ENCODE measurements at regions not wholly inside any gene's neighbourhood (a gene's known extent, or its start where the extent isn't known, plus 50 kb on each side); places are given as distances from the start of the nearest gene placed in this dataset.

DNA sequence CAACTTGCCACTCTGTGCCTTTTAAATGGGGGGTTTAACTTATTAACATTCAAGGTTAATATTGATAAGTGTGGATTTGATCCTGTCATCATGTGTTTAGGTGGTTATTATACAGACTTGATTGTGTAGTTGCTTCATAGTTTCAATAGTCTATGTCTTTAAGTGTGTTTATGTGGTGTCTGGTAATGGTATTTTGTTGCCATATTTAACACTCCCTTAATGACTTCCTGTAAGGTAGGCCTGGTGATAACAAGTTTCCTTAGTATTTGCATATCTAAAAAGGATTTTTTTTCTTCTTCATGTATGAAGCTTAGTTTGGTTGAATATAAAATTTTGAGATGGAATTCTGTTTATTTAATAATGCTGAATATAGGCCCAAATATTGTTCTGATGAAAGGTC lies 506.0 kb upstream of the ZNF462 start:
- TF ChIP-seq POLR2A (IDR thresholded peaks at IDR 0.05; ENCODE audit: extremely low read depth, insufficient read length) = no peak
- TF ChIP-seq, protein P1, sequence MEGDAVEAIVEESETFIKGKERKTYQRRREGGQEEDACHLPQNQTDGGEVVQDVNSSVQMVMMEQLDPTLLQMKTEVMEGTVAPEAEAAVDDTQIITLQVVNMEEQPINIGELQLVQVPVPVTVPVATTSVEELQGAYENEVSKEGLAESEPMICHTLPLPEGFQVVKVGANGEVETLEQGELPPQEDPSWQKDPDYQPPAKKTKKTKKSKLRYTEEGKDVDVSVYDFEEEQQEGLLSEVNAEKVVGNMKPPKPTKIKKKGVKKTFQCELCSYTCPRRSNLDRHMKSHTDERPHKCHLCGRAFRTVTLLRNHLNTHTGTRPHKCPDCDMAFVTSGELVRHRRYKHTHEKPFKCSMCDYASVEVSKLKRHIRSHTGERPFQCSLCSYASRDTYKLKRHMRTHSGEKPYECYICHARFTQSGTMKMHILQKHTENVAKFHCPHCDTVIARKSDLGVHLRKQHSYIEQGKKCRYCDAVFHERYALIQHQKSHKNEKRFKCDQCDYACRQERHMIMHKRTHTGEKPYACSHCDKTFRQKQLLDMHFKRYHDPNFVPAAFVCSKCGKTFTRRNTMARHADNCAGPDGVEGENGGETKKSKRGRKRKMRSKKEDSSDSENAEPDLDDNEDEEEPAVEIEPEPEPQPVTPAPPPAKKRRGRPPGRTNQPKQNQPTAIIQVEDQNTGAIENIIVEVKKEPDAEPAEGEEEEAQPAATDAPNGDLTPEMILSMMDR (IDR thresholded peaks at IDR 0.05; ENCODE audit: low read depth, low read length) = no peak

Data from NB4 (cell line).